ELR (cell line): ENCODE measurements at regions not wholly inside any gene's neighbourhood (a gene's known extent, or its start where the extent isn't known, plus 50 kb on each side); places are given as distances from the start of the nearest gene placed in this dataset.
"Not testable (repeated sequence)": the region's sequence is repeated elsewhere in the genome, so short reads cannot be mapped to it uniquely, and the experiment has no call there.

Source experiments
- DNase-seq: peaks from one replicate; pipeline ENCODE4 v3.0.0-alpha.2; 2015; ENCODE audit warnings: low read depth

- not testable (repeated sequence) for DNase-seq
Observed at GRCh38 chr9:25731895-25732794, 53.9 kb upstream of the TUSC1 start.
